Breast epithelium (tissue), 4 donors: ENCODE measurements at regions not wholly inside any gene's neighbourhood (a gene's known extent, or its start where the extent isn't known, plus 50 kb on each side); places are given as distances from the start of the nearest gene placed in this dataset.

Experiments used
- DNase-seq, 2 donors: peaks; one replicate each; pipeline ENCODE4 v3.0.0-alpha.2; 2019; ENCODE audit warnings: low spot score in 2 of 2
- H3K27ac ChIP-seq, 2 donors: fragments of 200-600 bp; sonication (generic) in 1 of 2; one replicate each; pipeline ENCODE4 v1.5.1; 2016 to 2019; ENCODE audit warnings: mild to moderate bottlenecking in 1 of 2
- H3K27me3 ChIP-seq, 2 donors: fragments of 200-600 bp; sonication (generic) in 1 of 2; one replicate each; pipeline versions ENCODE4 v1.5.1 to v1.6.0; 2017 to 2019; ENCODE audit warnings: control low read depth in 1 of 2, mild to moderate bottlenecking in 1 of 2
- H3K36me3 ChIP-seq: fragments of 200-600 bp; one replicate; pipeline ENCODE4 v1.5.1; 2019
- H3K4me1 ChIP-seq, 2 donors: fragments of 200-600 bp; sonication (generic); one replicate each; pipeline ENCODE4 v1.5.1; 2016 to 2019; ENCODE audit warnings: control low read depth in 1 of 2
- H3K4me3 ChIP-seq, 3 donors: fragments of 200-600 bp; sonication (generic); 1 replicate in 2 of 3; 2 replicates in 1 of 3; pipeline ENCODE4 v1.5.1; 2016 to 2019; ENCODE audit warnings: mild to moderate bottlenecking in 3 of 3, moderate library complexity in 2 of 3
- H3K9me3 ChIP-seq, 2 donors: fragments of 200-600 bp; sonication (generic) in 1 of 2; one replicate each; pipeline ENCODE4 v1.5.1; 2016 to 2019; ENCODE audit warnings: control low read depth in 1 of 2
- CTCF ChIP-seq, 3 donors: fragments of 450-650 bp; IDR thresholded peaks; one replicate each; pipeline ENCODE4 v1.5.1; 2016 to 2017; ENCODE audit warnings: antibody characterized with exemption in 3 of 3, mild to moderate bottlenecking in 3 of 3, moderate library complexity in 3 of 3
- POLR2A ChIP-seq: fragments of 450-650 bp; IDR thresholded peaks from one replicate; pipeline ENCODE4 v1.6.1; 2016; ENCODE audit warnings: antibody characterized with exemption, mild to moderate bottlenecking, moderate library complexity
- POLR2AphosphoS5 ChIP-seq, 3 donors: sonication (generic); formaldehyde crosslinking; IDR thresholded peaks; one replicate each; pipeline ENCODE4 v1.6.1; 2017; ENCODE audit warnings: antibody characterized with exemption in 3 of 3
- intact Hi-C: fragments of 100-400 bp; cut with DNase I; formaldehyde crosslinking; loops from one replicate; pipeline ENCODE4 v1.15.1; 2023; ENCODE audit warnings: low total_unique reads

- DNase-seq, result peak; percentile 12 to 36
- no peaks in the 10 kb centered on the region for H3K27me3 ChIP-seq
- no peaks in the 10 kb centered on the region for H3K4me1 ChIP-seq
- H3K9me3 ChIP-seq, result no peaks in the 10 kb centered on the region
- intact Hi-C loops, result no loop called here
- no peak for TF ChIP-seq POLR2AphosphoS5 (IDR thresholded peaks at IDR 0.05)
- no peak for TF ChIP-seq POLR2A
- TF ChIP-seq CTCF (IDR thresholded peaks at IDR 0.05), result no peak
- no peak overlapping the region for H3K4me3 ChIP-seq
- no peak overlapping the region for H3K27ac ChIP-seq
- H3K36me3 ChIP-seq, result no peaks in the 10 kb centered on the region
Measured at GRCh38 chr17:83148317-83149028, 69.1 kb downstream of the METRNL start.

GRCh38 chr17:83149029-83149725 is 69.8 kb downstream of the METRNL start:
- Histone ChIP-seq H3K36me3 (no peaks in the 10 kb centered on the region), H3K4me3 (no peak overlapping the region), H3K9me3 (no peaks in the 10 kb centered on the region), H3K4me1 (no peaks in the 10 kb centered on the region), H3K27ac (no peak overlapping the region), H3K27me3 (no peaks in the 10 kb centered on the region)
- intact Hi-C loops, result no loop called here
- peak in 1 of 2 donors; percentile 24 for DNase-seq
- TF ChIP-seq POLR2A (no peak), CTCF (IDR thresholded peaks at IDR 0.05) (no peak), POLR2AphosphoS5 (IDR thresholded peaks at IDR 0.05) (no peak)

- H3K27ac ChIP-seq, result no peak overlapping the region
Measured at GRCh38 chr17:83149761-83150251, 70.4 kb downstream of the METRNL start.

GRCh38 chr17:83150369-83151055 is 71.1 kb downstream of the METRNL start:
- DNase-seq, result peak; percentile 8 to 27
- H3K4me3 ChIP-seq, result no peak overlapping the region
- no peak overlapping the region for H3K27ac ChIP-seq
- no peaks in the 10 kb centered on the region for H3K9me3 ChIP-seq
- H3K36me3 ChIP-seq, result no peaks in the 10 kb centered on the region
- no peaks in the 10 kb centered on the region for H3K27me3 ChIP-seq
- intact Hi-C loops, result no loop called here
- TF ChIP-seq POLR2A (no peak), POLR2AphosphoS5 (IDR thresholded peaks at IDR 0.05) (no peak), CTCF (IDR thresholded peaks at IDR 0.05) (no peak)
- no peaks in the 10 kb centered on the region for H3K4me1 ChIP-seq

More at GRCh38 chr17:83149761-83150251, 70.4 kb downstream of the METRNL start:
- H3K4me1 ChIP-seq, result no peaks in the 10 kb centered on the region
- no peaks in the 10 kb centered on the region for H3K9me3 ChIP-seq
- H3K36me3 ChIP-seq, result no peaks in the 10 kb centered on the region
- no peak overlapping the region for H3K4me3 ChIP-seq
- no peaks in the 10 kb centered on the region for H3K27me3 ChIP-seq
- DNase-seq, result peak; percentile 13 to 35
- intact Hi-C loops, result no loop called here
- TF ChIP-seq POLR2AphosphoS5 (IDR thresholded peaks at IDR 0.05) (no peak), CTCF (IDR thresholded peaks at IDR 0.05) (no peak), POLR2A (no peak)
